ENCODE measurements at regions not wholly inside any gene's neighbourhood (a gene's known extent, or its start where the extent isn't known, plus 50 kb on each side); places are given as distances from the start of the nearest gene placed in this dataset.

GRCh38 chr6:128696691-128697689 is 176.6 kb upstream of the PTPRK start:
- peak; percentile 79 for DNase-seq
- TF ChIP-seq, protein P1, sequence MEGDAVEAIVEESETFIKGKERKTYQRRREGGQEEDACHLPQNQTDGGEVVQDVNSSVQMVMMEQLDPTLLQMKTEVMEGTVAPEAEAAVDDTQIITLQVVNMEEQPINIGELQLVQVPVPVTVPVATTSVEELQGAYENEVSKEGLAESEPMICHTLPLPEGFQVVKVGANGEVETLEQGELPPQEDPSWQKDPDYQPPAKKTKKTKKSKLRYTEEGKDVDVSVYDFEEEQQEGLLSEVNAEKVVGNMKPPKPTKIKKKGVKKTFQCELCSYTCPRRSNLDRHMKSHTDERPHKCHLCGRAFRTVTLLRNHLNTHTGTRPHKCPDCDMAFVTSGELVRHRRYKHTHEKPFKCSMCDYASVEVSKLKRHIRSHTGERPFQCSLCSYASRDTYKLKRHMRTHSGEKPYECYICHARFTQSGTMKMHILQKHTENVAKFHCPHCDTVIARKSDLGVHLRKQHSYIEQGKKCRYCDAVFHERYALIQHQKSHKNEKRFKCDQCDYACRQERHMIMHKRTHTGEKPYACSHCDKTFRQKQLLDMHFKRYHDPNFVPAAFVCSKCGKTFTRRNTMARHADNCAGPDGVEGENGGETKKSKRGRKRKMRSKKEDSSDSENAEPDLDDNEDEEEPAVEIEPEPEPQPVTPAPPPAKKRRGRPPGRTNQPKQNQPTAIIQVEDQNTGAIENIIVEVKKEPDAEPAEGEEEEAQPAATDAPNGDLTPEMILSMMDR (IDR thresholded peaks at IDR 0.05): no peak
- Mint-ChIP-seq H3K27me3 (ENCODE audit: insufficient read depth) (peaks cover 2% of the 10 kb centered on the region; the same call in 1 of the 2 replicates), H3K27ac (peak overlapping the region; percentile 50), H3K4me3 (no peak overlapping the region), H3K9me3 (no peaks in the 10 kb centered on the region), H3K4me1 (ENCODE audit: low read depth) (peaks cover 33% of the 10 kb centered on the region), H3K36me3 (ENCODE audit: low read depth) (no peaks in the 10 kb centered on the region)

DNA sequence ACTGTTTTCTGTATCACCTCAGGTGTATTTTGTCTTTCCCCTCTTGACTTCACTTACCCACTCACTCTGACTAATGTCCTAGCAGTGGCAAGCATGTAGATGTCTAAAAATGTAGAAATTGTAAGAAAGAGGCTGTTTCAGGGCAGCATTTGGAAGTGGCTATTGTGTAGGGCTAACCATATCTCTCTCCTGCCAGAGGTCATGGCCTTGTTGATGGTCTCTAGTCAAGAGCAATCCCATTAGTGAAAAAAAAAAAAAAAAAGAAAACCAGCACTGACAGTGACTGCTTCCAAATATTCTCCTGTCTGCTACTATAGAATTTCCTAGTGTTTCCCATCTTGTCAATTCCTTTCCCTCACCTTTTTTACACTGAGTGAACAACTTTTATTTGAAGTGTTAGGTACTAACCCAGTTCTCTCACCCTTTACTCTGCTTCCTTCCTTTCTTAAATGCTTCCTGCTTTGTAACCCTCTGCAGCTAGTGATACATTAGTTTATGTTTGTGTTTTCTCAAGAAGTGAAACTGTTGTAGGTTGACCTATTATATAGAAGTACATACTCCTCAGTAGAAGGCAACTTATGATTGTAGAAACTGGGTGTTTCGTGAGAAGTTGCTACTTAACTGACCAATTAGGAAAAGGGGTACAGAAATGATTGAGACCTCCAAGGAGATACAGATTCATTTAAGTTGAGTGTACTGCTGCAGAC is 174.1 kb upstream of the PTPRK start:
- no peak overlapping the region for H3K4me3 Mint-ChIP-seq
- TF ChIP-seq, protein P1 (IDR thresholded peaks at IDR 0.05): no peak
- DNase-seq: no peak
- peaks cover 2% of the 10 kb centered on the region; the same call in 1 of the 2 replicates for H3K27me3 Mint-ChIP-seq (ENCODE audit: insufficient read depth)
- H3K4me1 Mint-ChIP-seq (ENCODE audit: low read depth): peaks cover 38% of the 10 kb centered on the region
- H3K9me3 Mint-ChIP-seq: no peaks in the 10 kb centered on the region
- H3K36me3 Mint-ChIP-seq (ENCODE audit: low read depth): no peaks in the 10 kb centered on the region
- no peak overlapping the region for H3K27ac Mint-ChIP-seq

DNA sequence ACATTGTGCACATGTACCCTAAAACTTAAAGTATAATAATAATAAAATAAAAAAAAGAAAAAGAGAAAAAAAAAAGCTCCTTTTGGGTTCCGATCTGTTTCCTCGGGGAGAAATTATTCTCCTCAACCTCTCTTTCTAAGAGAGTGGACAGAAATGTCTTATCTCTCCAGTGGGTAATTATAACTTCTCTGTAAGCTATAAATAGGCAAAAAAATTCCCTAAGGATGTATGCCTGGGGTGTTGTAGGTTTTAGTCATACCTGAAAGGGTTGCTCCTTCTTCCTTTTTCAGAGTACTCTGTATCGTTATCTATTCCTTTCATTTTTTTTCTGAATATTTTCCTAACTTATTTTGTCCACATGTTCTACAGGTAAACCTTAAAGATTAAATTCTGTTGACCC is 169.7 kb upstream of the PTPRK start:
- no peak overlapping the region for H3K4me3 Mint-ChIP-seq
- H3K27ac Mint-ChIP-seq: no peak overlapping the region
- peaks cover 26% of the 10 kb centered on the region for H3K4me1 Mint-ChIP-seq (ENCODE audit: low read depth)
- peaks cover 2% of the 10 kb centered on the region; the same call in 1 of the 2 replicates for H3K27me3 Mint-ChIP-seq (ENCODE audit: insufficient read depth)
- no peak for DNase-seq
- H3K9me3 Mint-ChIP-seq: no peaks in the 10 kb centered on the region
- TF ChIP-seq, protein P1 (IDR thresholded peaks at IDR 0.05): no peak
- H3K36me3 Mint-ChIP-seq (ENCODE audit: low read depth): peaks cover 3% of the 10 kb centered on the region; the same call in 1 of the 2 replicates

DNA sequence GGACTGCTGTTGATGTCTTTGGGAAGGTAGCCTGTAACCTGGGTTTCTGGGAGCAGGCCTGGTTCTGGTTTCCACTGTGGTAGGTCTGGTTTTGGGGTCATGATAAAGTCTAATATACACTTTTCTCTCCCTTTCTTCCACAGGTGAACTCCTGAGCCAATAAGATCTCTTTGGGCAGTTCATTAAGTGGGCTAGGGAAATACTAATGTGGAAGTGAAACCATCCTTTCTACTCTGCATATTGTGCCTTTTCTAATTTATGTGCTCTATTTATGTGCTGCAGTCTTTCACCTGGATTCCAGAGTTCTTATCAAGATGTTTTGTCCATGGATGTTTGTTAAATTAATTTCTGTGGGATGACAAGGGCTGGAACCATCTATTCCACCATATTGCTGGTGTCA is 165.7 kb upstream of the PTPRK start:
- H3K27me3 Mint-ChIP-seq (ENCODE audit: insufficient read depth): no peaks in the 10 kb centered on the region
- TF ChIP-seq, protein P1 (IDR thresholded peaks at IDR 0.05): no peak
- peaks cover 3% of the 10 kb centered on the region; the same call in 1 of the 2 replicates for H3K36me3 Mint-ChIP-seq (ENCODE audit: low read depth)
- no peak overlapping the region for H3K27ac Mint-ChIP-seq
- no peaks in the 10 kb centered on the region for H3K9me3 Mint-ChIP-seq
- H3K4me3 Mint-ChIP-seq: no peak overlapping the region
- DNase-seq: no peak
- H3K4me1 Mint-ChIP-seq (ENCODE audit: low read depth): peaks cover 25% of the 10 kb centered on the region

DNA sequence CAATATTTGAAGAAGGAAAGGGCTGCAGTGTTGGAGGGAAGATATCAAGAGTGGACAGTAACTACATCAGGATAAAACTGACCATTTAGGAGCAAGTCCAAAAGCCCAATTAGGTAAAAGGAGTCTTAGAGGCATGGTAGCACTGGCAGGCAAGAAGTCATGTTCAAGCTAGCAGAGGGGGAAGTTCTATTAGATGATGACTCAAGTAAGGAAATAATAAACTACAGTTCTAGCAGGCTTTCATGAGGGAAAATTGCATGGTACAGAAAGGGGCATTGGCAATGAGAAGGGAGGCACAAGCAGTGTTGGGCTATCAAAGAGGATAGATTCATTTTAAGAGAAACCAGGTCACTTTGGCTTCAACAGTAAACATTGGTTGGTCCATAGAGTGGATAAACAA is 156.1 kb upstream of the PTPRK start:
- Mint-ChIP-seq H3K27ac (no peak overlapping the region), H3K27me3 (ENCODE audit: insufficient read depth) (no peaks in the 10 kb centered on the region; the same call in 1 of the 2 replicates), H3K36me3 (ENCODE audit: low read depth) (peaks cover 4% of the 10 kb centered on the region; the same call in 1 of the 2 replicates), H3K4me1 (ENCODE audit: low read depth) (peaks cover 7% of the 10 kb centered on the region), H3K4me3 (no peak overlapping the region), H3K9me3 (peaks cover 4% of the 10 kb centered on the region; the same call in 1 of the 2 replicates)
- DNase-seq: no peak
- TF ChIP-seq, protein P1 (IDR thresholded peaks at IDR 0.05): no peak
